WI38 (cell line): ENCODE measurements at regions not wholly inside any gene's neighbourhood (a gene's known extent, or its start where the extent isn't known, plus 50 kb on each side); places are given as distances from the start of the nearest gene placed in this dataset.

ENCODE experiments used
- H3K4me3 ChIP-seq: 2 replicates; pipeline ENCODE4 v1.5.1; 2011; ENCODE audit warnings: low read depth, mild to moderate bottlenecking, control low read depth, low read length
- CTCF ChIP-seq: IDR thresholded peaks from 2 replicates; pipeline ENCODE4 v1.5.1; 2012; ENCODE audit warnings: low read depth, mild to moderate bottlenecking, control low read depth, low read length

GRCh38 chr16:64412578-64413280, 709.1 kb downstream of the CDH11 start:
- H3K4me3 ChIP-seq, result no peak overlapping the region
- no peak for TF ChIP-seq CTCF

- H3K4me3 ChIP-seq, result no peak overlapping the region
- no peak for TF ChIP-seq CTCF
These were observed 711.6 kb downstream of the CDH11 start for GRCh38 chr16:64410306-64410705.

GRCh38 chr16:64409783-64410210, 712.1 kb downstream of the CDH11 start:
- H3K4me3 ChIP-seq, result no peak overlapping the region
- TF ChIP-seq CTCF, result no peak

- no peak overlapping the region for H3K4me3 ChIP-seq
- no peak for TF ChIP-seq CTCF
These were observed 713.2 kb downstream of the CDH11 start for GRCh38 chr16:64408699-64409098.

- TF ChIP-seq CTCF, result no peak
- H3K4me3 ChIP-seq, result no peak overlapping the region
These were observed 715.1 kb downstream of the CDH11 start for GRCh38 chr16:64406770-64407181.

- no peak for TF ChIP-seq CTCF
- H3K4me3 ChIP-seq, result no peak overlapping the region
These were observed 718.5 kb downstream of the CDH11 start for GRCh38 chr16:64403352-64403751.

- H3K4me3 ChIP-seq, result no peak overlapping the region
- TF ChIP-seq CTCF, result no peak
These were observed 723.1 kb downstream of the CDH11 start for GRCh38 chr16:64398793-64399192.
